LoVo (cell line): ENCODE measurements at regions not wholly inside any gene's neighbourhood (a gene's known extent, or its start where the extent isn't known, plus 50 kb on each side); places are given as distances from the start of the nearest gene placed in this dataset.

Experiments
- DNase-seq: peaks from one replicate; pipeline ENCODE4 v3.0.0-alpha.2; 2016; ENCODE audit warnings: low spot score

- DNase-seq, result no peak
These were observed 867.6 kb downstream of the TBC1D22A start for GRCh38 chr22:47629791-47630655.

DNA sequence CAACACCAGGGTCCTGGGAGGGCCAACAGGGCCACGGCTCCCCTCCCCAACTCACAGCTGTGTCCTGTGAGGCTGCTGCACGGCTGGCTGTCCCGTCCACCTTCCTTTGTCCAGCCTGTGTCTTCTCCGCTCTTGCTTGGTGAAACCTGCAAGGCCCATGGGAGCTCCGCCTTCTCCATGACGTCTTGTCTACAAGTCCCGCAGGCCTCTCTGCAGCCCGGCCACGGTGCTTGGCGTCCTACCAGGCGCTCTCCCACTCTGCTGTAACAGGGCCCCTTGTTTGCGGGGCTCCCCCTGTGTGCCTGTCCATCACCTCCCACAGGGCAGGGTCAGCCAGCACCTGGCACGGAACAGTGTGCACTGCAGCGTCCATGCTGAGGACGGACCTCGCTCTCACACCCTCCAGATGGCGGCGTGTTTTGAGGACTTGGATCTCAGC, 866.8 kb downstream of the TBC1D22A start:
- DNase-seq, result no peak

- no peak for DNase-seq
These were observed 866.2 kb downstream of the TBC1D22A start for GRCh38 chr22:47628477-47629272.

DNA sequence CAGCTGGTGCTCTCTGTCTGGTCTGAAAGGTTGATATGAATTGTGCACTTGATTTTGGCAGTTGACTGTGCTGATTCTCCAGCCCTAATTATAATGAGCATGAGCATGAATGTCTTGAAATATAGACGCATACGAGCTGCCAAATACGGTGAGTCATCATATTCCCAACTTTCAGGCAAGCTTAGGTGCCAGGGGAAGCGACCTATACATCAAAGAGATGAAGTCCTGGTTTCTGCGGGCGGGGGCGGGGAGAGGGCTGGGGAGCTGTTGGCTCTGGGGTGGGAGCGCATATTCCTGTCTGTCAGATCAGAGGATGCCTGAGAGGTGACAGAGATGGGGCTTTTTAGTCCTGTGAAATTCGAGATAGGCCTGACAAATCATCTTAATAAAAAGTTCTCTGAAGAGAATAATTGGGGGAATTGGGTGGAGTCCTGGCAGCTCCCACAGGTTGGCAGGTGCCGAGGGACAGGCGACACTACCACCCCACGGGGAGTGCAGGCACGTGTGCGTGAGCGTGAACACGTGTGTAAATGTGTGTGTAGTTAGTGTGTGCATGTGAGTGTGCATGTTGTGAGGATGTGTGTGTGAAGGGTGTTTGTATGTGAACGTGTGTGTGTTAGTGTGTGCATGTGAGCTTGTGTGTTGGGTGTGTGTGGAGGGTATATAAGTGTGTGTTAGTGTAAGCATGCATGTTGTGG, 865.3 kb downstream of the TBC1D22A start:
- no peak for DNase-seq

DNA sequence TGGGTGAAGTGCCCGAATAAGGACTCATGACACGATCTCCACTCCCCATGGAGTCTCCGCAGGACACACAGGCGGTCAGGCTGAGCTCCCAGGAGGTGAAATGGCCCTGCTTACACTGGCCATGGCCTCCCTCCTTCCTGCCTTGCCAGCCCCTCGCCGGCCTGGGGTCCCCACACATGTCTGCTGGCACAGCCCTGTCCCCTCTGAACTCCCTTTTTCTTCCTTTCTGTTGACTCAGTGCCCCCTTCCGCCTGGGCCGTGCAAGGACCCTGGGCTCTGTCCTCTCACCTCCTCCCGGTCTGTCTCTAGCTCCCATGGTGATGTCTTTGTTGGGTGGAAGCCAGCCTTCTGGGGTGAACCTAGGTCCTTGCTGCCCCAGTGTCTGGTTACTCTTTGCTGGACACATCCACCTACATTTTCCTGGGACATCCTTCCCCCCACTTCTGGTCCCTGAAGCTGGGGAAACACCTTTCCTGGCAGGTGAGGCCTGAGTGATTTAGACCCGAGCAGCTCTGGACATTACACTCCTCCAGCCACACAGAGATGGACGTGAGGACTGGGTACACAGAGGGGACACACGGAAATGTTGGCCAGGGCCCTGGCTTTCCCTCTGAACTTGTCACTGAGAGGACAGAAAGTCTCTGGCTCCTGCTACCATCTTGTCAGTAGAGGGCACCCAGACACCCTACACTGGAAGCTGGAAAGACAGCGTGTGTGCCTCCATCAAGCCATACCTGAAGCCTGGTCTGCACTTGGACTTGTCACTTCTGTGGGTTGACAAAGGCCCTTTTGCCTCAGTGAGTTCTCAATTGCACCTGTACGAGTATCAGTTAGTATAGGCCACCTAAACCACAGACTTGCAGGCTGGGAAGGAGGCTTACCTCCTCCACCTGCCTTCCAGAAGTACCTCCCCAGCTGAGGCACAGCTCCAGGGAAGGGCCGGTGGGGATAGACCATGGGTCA, 864.3 kb downstream of the TBC1D22A start:
- DNase-seq, result no peak

DNA sequence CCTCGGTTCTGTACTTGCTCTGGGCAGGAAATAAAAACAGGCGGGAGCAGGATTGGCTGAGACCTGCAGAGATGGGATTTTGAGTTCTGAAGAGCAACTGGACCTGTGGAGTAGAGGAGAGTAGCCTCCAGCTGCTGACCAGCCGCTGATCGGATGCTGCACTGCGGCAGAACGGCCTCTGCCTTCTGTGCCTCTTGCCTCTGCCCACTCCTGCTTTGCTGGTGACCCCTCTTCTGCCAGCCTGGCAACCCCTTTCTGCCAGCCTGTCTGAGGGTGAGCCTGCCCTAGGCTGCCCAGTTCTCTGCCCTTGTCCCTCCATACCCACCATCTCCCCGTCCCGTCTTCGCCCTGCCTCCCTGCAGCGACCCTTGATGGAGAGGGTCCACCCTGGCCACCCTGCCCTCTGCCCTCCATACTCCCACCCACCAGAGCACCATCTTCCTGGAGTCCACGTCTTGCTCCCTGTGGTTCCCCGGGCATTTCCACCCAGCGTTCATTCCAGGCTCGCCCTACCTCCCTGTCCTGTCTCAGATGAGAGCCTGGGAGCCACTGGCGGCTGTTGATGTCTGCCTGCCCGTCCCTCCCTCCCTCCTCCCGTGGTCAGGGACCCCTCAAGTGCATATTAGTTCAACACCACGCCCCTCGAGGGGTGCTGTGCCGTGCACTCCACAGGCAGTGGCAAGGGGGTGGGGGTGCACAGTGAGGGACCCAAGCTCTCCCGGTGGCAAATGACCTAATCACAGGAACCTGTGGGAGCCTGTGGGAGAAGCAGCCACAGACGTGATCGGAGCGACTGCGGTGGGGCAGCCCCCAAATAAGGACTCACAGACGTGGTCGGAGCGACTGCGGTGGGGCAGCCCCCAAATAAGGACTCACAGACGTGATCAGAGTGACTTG, 863.3 kb downstream of the TBC1D22A start:
- DNase-seq, result no peak

DNA sequence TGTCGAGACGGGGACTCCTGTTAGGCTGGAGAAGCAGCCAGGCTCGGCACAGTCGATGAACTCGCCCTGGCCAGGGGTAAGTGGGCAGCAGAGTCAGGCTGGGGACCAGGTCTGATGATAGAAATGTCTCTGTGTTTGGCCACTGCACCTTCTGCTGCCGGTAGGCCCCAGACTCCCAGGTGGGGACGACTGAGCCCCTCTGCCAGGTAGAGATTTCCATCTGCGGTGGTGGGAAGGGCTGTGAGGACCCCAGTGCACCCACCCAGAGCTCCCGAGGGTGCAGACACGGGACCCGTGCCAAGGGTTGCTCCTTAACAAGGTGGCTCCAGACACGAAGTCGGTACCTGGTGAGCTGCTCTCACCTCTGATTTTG, 862.5 kb downstream of the TBC1D22A start:
- DNase-seq, result no peak

DNA sequence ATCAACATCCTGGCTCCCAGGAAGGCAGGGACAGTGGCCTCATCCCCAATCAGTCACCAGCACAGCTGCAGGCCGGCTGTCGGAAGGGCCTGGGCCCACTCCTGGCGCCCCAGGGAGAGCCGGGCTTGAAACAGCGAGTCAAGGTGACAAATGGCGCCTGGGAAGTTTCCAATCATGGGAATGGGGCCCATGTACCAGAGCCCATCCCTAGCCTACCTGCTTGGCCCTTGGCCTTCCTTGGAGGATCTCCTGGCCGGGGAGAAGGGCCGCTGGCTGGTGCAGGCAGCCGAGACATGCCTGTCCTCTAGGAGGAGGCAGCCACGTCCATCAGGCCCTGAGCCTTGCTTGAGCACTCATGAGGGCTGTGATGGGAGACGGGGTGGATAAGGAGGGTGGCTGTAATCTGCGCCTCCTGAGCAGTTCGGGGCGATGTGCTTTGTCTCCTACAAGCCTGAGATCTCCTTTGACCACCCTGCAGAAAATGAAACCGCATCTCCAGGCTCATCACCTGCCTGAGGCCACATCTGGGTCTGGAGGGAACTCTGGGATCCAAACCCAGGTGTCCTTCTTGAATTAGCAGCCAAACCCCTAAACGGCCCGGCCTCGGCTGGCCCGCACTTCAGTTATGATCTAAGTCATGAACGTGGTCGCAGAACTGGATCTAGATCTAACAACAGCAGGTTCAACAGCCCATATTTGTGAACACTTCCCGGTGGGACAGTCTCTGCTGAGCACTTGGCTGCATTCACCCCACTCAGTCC, 862.0 kb downstream of the TBC1D22A start:
- no peak for DNase-seq

DNA sequence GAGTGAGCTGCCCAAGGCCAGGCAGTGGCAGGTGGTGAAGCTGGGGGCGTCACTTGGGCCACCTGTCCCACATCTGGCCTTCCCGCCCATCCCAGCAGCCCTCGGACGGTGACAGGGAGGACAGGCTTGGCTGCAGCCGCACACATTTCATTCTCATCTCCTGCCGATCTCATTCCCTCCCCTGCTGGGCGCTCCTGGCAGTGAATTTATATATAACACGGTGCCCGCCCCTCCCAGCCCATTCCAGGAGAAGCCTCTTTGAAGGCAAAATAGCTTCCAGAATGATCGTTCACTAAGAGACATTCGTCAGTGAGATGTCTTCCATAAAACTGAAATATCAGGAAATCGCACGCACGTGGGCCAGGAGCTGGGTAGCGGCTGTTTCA, 861.3 kb downstream of the TBC1D22A start:
- no peak for DNase-seq

- DNase-seq, result no peak
These were observed 860.8 kb downstream of the TBC1D22A start for GRCh38 chr22:47623066-47623762.

DNA sequence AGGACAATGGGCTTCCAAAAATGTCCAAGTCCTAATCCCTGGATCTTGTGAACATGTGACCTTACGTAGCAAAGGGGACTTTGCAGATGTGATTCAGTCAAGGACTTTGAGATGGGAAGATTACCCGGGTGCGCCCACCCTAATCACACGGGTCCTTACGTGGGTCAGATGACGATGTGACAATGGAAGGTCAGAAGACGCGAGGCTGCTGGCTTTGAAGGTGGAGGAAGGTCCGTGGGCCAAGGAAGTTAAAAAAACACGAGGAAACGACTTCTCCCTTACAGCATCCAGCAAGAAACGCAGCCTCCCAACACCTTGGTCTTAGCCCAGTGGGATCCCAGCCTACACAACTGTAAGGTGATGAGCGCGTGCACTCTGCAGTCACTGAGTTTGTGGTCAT, 860.1 kb downstream of the TBC1D22A start:
- DNase-seq, result no peak

DNA sequence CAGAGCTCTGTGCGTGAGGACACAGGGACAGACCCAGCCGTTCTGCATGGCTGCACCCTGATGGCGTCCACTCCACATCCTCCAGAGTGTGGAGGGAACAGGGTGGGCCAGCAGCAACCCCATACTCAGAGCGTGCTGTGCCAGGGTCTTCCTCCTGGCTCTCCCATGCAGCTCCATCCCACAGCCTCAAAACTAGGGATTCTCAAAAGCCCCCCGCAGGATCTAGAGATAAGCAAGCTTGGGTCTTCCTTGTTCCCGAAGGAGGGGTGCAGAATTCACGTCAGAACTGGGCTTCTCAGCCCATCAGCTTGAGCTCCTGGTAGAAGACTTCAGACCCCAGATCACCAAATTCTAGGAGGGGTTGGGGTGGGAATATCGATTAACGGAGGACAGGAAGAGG, 858.8 kb downstream of the TBC1D22A start:
- DNase-seq, result no peak

- no peak for DNase-seq
These were observed 857.9 kb downstream of the TBC1D22A start for GRCh38 chr22:47620391-47620790.

- DNase-seq, result no peak
These were observed 857.2 kb downstream of the TBC1D22A start for GRCh38 chr22:47619631-47620030.

- no peak for DNase-seq
These were observed 855.9 kb downstream of the TBC1D22A start for GRCh38 chr22:47618180-47619010.

DNA sequence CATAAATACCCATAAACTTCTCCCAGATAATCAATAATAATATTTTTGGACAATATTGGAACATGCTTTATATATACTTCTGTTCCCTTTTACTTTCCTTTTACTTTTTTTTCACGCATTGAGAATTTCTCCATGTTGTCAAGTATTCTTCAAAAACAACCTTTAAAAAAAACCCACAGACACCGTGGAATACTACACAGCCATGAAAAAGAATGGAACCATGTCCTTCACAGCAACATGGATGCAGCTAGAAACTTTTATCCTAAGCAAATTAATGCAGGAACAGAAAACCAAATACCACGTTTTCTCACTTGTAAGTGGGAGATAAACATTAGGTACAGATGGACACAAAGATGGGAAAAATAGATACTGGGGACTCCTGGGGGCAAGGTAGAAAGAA, 854.7 kb downstream of the TBC1D22A start:
- DNase-seq, result no peak

- no peak for DNase-seq
These were observed 854.1 kb downstream of the TBC1D22A start for GRCh38 chr22:47616396-47617020.

DNA sequence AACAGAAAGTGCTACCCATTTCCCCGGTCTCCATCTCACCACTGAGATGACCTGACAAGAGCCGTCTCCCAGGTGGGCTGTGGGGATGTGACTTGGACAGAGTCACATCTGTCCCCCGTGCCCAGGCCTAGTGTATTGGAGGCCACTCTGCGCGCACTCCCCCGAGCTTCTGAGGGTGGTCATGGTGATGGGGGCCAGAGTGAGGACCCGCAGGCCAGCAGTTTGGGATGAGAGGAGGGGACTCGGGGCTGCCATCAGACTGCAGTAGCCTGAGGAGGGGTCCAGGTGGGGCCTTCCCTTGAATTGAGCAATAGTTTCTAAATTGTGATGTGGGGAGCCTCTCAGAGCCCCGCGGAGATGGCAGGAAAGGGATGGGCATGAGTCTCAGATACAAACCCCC, 852.6 kb downstream of the TBC1D22A start:
- DNase-seq, result no peak
